ENCODE measurements at regions not wholly inside any gene's neighbourhood (a gene's known extent, or its start where the extent isn't known, plus 50 kb on each side); places are given as distances from the start of the nearest gene placed in this dataset.

DNA sequence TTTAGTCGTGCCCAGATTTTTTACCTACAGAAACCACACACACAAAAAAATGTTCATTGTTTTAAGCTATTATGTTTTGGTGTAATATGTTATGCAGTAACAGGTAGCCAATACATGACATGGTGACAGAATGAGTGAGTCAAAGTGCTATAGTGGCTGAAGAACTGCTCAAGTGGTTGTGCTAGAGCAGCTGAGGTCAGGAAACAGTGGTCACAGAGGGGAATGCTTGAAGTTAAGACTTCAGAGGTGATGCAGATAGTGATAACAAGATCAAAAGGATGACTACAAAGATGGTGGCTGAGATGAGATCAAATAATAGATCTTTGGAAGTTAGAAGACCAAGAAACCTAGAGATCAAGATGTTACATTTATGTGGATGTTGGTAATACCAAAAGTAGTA, 174.3 kb downstream of the KCNE4 start:
- 35% methylated on average over 1 of the region's 1 CpG for WGBS (ENCODE audit: missing lambda C conversion rate)
- ATAC-seq (no peak), DNase-seq (ENCODE audit: low read depth in 1 of 2, low spot score in 1 of 2) (no peak), FAIRE-seq (no peak)
- TF ChIP-seq, protein P1, sequence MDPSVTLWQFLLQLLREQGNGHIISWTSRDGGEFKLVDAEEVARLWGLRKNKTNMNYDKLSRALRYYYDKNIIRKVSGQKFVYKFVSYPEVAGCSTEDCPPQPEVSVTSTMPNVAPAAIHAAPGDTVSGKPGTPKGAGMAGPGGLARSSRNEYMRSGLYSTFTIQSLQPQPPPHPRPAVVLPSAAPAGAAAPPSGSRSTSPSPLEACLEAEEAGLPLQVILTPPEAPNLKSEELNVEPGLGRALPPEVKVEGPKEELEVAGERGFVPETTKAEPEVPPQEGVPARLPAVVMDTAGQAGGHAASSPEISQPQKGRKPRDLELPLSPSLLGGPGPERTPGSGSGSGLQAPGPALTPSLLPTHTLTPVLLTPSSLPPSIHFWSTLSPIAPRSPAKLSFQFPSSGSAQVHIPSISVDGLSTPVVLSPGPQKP (IDR thresholded peaks at IDR 0.05; ENCODE audit: low read depth, low read length): no peak
- TF ChIP-seq ESRRA (IDR thresholded peaks at IDR 0.05; ENCODE audit: borderline replicate concordance, low read length) (no peak), HOXB5 (CRISPR knock-in tag; IDR thresholded peaks at IDR 0.05) (no peak), HDAC2 (IDR thresholded peaks at IDR 0.05) (no peak), ZC3H11A (IDR thresholded peaks at IDR 0.05) (no peak)
- CTCF ChIA-PET: interaction anchor here (1.2 kb wide), 1 partner anchor 8 kb away, joined by 3 read pairs; no protein-coding TSS in a partner anchor
- peaks cover 18% of the 10 kb centered on the region for H3K4me1 ChIP-seq
- POLR2A ChIA-PET: no interaction called here
- H3K4me3 ChIP-seq: no peak overlapping the region
- H3K4me2 ChIP-seq: no peak overlapping the region
- H3K27ac ChIP-seq: no peak overlapping the region
- no peaks in the 10 kb centered on the region for H3K9me3 ChIP-seq

GRCh38 chr2:223227338-223227737, 175.3 kb downstream of the KCNE4 start:
- Histone ChIP-seq H3K4me2 (no peak overlapping the region), H3K27ac (no peak overlapping the region), H3K4me1 (peaks cover 8% of the 10 kb centered on the region), H3K9me3 (no peaks in the 10 kb centered on the region), H3K4me3 (no peak overlapping the region)
- 78% methylated on average over 2 of the region's 2 CpGs for WGBS (ENCODE audit: missing lambda C conversion rate)
- FAIRE-seq (no peak), DNase-seq (ENCODE audit: low read depth in 1 of 2, low spot score in 1 of 2) (no peak), ATAC-seq (no peak)
- no peak for TF ChIP-seq HOXB5 (CRISPR knock-in tag; IDR thresholded peaks at IDR 0.05)
- no peak for TF ChIP-seq CBX2 (IDR thresholded peaks at IDR 0.05; ENCODE audit: borderline replicate concordance, low read depth)
- no peak for TF ChIP-seq POLR2A (IDR thresholded peaks at IDR 0.05; ENCODE audit: low read length)
- no peak for TF ChIP-seq ATOH8 (CRISPR knock-in tag; IDR thresholded peaks at IDR 0.05; ENCODE audit: low read depth)
- TF ChIP-seq RCOR1 (IDR thresholded peaks at IDR 0.05; ENCODE audit: low read depth, low read length): no peak
- TF ChIP-seq, protein P2, sequence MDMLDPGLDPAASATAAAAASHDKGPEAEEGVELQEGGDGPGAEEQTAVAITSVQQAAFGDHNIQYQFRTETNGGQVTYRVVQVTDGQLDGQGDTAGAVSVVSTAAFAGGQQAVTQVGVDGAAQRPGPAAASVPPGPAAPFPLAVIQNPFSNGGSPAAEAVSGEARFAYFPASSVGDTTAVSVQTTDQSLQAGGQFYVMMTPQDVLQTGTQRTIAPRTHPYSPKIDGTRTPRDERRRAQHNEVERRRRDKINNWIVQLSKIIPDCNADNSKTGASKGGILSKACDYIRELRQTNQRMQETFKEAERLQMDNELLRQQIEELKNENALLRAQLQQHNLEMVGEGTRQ (IDR thresholded peaks at IDR 0.05): no peak
- no peak for TF ChIP-seq HEYL (CRISPR knock-in tag; IDR thresholded peaks at IDR 0.05)
- TF ChIP-seq BHLHE40 (IDR thresholded peaks at IDR 0.05; ENCODE audit: low read depth, low read length): no peak
- no peak for TF ChIP-seq CTCF (IDR thresholded peaks at IDR 0.05)
- no peak for TF ChIP-seq SREBF2 (IDR thresholded peaks at IDR 0.05)
- CTCF ChIA-PET: interaction anchor here (1.2 kb wide), 1 partner anchor 7 kb away, joined by 3 read pairs; no protein-coding TSS in a partner anchor
- POLR2A ChIA-PET: no interaction called here

- Histone ChIP-seq H3K4me2 (no peak overlapping the region), H3K27ac (no peak overlapping the region; a peak in 1 of 6 replicates), H3K9me3 (no peaks in the 10 kb centered on the region), H3K4me1 (no peaks in the 10 kb centered on the region), H3K4me3 (no peak overlapping the region)
- ATAC-seq (no peak), DNase-seq (ENCODE audit: low read depth in 1 of 2, low spot score in 1 of 2) (no peak), FAIRE-seq (no peak)
- CTCF ChIA-PET: no interaction called here
- TF ChIP-seq CHD4 (IDR thresholded peaks at IDR 0.05; ENCODE audit: borderline replicate concordance) (no peak), HMGXB4 (CRISPR knock-in tag; IDR thresholded peaks at IDR 0.05; ENCODE audit: borderline replicate concordance) (no peak), HOXB13 (CRISPR knock-in tag; IDR thresholded peaks at IDR 0.05; ENCODE audit: low read depth) (no peak), RNF2 (IDR thresholded peaks at IDR 0.05; ENCODE audit: borderline replicate concordance, low read depth) (no peak), FOSB (CRISPR knock-in tag; IDR thresholded peaks at IDR 0.05) (no peak), EHMT2 (IDR thresholded peaks at IDR 0.05; ENCODE audit: low read depth) (no peak), KDM1A (IDR thresholded peaks at IDR 0.05; ENCODE audit: low read depth) (no peak), HOXB5 (CRISPR knock-in tag; IDR thresholded peaks at IDR 0.05) (no peak), CBX2 (IDR thresholded peaks at IDR 0.05; ENCODE audit: borderline replicate concordance, low read depth) (no peak), MAX (IDR thresholded peaks at IDR 0.05) (no peak), BHLHE40 (IDR thresholded peaks at IDR 0.05; ENCODE audit: low read depth, low read length) (no peak), RAD21 (conservative IDR thresholded peaks at IDR 0.05 in 1 of 2, IDR thresholded peaks at IDR 0.05 in 1 of 2) (no peak)
- TF ChIP-seq, protein P2 (IDR thresholded peaks at IDR 0.05): no peak
- POLR2A ChIA-PET: no interaction called here
These were observed 176.9 kb downstream of the KCNE4 start for GRCh38 chr2:223228871-223229270.

Data from A549 (cell line).